GM19438 (cell line): ENCODE measurements at regions not wholly inside any gene's neighbourhood (a gene's known extent, or its start where the extent isn't known, plus 50 kb on each side); places are given as distances from the start of the nearest gene placed in this dataset.

Experiments used
- ATAC-seq: cut with Tn5 transposase; IDR thresholded peaks from one replicate; pipeline ENCODE4 v1.9.1; 2021; ENCODE audit warnings: low read depth; ENCODE audit not compliant: unreplicated experiment

GRCh38 chr2:88296247-88296646, 126.1 kb downstream of the THNSL2 start:
- ATAC-seq = no peak

DNA sequence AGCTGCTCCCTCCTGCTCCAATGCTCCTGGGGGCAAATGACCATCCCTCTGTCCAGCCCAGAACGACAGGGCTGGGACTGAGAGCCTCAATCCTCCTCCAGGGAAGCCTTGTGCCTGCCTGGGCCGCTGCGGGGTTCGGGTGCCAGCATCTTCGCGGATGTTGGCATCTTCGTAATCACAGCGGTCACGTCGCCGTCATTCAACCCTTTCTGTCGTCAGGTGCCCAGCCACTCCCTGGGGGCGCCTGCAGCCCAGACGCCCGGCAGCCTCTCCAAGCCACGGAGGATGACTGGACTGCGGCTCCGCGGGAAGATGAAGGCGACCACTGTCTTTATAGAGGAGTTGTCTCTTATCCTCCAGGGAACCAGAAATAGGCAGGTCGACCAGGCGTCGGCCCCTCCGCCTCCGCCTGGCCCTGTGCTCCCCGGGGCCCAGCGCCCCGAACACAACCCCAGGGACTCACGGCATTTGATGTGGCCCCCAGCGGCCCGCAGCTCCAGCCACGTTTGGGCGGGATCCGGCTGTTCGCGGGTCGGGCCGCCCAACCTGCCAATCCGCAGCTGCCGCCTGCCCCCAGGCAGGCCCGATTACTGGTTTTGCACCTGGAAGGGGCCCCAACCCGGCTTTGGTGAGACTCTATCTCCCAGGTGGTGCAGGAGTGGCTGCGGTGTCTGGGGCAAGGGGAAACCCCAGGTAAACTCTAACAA, 113.9 kb downstream of the THNSL2 start:
- ATAC-seq = no peak

DNA sequence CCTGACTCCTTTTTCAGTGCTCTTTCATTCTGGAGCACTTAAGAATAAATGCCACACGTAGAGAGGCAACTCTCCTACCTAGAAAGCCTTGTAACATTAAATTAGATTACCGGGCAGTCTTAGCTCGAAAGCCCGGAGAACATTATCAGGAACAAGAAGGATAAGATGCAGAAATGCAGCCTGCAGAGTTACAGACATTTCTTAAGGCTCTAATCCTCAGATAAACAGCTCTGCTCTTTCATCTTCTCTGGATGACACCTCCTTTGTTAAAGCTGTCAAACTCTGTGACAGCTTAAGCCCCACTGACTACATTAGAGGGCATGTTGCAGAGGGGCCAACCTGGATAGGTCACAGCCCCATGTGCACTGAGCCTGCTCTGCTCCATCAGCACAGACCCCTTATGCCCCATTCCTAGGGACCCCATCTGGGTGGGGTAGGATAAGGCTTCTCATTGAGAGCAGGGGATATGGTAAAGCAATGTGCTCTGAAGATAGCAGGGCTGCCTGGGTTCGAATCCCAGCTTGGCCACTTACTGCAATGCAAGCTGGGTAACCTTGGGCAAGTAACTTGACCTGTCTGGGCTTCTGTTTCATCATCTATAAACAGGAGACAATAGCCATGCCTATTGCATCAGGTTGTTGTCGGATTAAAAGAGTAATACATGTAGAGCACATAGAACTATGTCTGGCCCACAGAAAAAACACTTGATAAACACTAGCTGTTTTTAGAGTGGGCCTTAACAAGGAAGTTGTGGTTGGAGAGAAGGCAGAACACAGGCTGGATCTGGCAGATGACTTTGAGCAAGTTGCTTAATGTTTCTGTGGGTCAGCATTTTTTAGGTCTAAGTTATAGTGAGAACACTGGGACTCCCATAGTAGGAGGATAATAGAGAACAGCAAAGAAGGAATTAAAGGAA, 111.4 kb downstream of the THNSL2 start:
- no peak for ATAC-seq

DNA sequence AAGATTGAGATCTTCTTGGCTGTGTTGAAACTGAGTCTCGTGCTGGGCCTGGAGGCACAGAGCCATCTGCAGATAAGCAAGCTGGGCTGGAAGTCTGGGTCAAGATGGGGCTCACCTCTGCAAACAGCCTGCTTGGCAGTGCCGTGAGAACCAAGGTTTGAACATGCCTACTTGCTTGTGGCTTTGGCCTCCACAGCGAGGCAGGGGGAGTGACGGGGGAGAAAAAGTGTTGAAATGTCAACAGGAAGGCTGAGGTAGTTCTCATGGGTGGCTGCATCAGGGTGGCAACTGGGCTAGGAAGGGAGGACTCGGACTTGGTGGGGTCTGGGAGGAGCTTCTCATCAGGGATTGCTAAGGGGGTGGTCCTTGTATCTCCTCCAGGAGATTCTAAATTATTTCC, 99.7 kb downstream of the THNSL2 start:
- ATAC-seq = no peak

GRCh38 chr2:88265352-88266303, 95.5 kb downstream of the THNSL2 start:
- no peak for ATAC-seq

DNA sequence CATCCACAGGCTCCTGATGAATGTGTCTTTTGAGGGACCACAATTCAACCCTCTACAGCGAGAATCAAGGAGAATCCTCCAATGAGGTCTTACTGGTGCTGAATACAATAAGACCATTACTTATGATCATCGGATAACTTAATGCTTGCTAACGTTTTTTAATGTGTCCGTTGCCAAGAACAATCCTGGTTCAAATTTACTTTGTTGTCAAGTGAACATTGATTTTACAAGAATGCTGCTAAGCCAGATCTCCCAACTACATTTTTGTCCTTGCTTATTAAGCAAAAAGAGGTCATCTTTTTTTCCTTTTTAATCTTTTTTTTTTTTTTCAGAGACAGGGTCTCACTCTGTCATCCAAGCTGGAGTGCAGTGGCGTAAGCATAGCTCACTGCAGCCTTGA, 93.7 kb downstream of the THNSL2 start:
- no peak for ATAC-seq

DNA sequence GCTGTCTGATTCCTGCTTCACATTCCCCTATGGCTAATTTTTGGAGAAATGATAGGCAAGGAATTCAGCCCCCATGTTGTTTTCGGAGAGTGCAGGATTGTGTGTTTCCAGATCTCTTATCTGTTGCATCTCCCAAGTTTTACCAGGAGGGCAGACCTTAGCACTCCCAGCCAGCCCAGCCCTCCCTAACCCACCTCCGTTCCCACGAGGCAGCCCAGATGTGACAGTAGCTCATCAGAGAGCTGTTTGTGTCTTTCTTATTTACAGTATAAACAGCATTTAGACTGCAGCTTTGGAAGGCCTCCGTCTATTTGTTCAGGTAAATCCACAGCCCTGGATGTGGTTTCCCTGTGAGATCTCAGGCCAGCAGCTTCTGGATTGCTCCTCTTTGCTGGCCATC, 91.6 kb downstream of the THNSL2 start:
- ATAC-seq = no peak

DNA sequence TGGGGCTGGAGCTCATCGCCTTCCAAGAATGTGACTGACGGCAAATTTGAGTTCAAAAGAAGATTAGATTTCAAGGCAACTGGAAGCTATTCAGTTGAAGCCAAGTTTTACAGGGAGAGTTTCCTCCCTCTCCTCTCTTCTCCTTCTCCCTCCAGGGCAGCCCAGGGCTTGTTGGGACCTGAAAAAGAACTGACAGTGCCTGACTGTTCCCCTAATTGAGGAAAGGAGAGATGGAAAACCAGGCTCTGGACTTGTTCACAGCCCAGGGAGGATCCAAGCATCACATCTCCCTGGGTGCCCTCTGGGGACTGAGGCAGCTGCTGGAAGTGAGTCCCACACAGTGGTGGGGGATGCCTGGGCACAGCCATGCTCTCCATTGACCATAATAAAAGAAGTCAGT, 88.1 kb downstream of the THNSL2 start:
- no peak for ATAC-seq

DNA sequence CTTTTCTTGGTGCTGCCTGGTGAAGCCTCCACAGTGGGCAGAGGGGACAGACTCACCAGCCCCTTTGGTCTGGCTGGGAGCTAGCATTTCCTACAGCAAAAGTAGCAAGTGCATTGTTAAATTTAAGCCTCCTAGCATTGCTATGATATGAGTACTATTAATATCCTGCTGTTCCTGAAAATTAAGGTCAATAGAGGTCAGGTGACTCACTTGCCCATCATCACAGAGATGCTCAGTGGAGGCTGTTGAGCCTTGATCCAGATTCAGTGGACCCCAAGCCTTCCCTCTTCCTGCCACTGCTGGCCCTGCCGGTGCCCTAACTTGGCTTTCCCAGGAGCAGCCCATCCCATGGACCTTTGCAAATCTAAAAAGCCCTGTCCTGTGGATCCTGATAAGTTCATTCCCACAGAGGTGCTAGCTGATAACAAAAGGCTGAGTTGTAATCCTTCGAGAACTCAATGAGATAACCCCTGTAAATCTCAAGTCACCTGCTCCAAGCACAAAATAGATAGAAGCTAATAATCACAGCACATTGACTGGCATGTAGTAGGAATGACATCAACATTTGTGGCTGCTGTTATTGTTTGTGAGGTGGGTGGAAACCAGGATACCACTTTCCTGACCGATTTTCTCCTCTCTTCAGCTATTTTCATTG, 84.4 kb downstream of the THNSL2 start:
- ATAC-seq = no peak

- ATAC-seq = no peak
Observed at GRCh38 chr2:88253997-88254396, 83.9 kb downstream of the THNSL2 start.

DNA sequence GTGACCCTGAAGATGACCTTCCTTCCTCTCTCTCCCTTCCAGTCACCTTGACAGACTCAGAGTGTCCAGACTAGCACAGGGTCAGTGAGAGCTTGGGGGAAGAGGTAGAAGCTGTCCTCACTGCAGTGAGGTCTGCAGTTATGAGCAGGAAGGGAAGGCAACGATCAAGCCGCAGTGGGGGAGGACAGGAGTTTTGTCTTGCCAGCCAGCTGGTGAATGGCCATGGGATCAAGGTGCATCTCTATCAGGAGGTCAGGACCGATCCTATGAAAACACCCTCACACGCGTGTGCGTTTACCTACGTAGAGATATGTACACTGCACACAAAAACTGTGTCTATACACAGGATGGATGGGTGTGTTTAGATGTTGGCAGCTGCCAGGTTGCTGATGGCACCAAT, 83.2 kb downstream of the THNSL2 start:
- no peak for ATAC-seq

DNA sequence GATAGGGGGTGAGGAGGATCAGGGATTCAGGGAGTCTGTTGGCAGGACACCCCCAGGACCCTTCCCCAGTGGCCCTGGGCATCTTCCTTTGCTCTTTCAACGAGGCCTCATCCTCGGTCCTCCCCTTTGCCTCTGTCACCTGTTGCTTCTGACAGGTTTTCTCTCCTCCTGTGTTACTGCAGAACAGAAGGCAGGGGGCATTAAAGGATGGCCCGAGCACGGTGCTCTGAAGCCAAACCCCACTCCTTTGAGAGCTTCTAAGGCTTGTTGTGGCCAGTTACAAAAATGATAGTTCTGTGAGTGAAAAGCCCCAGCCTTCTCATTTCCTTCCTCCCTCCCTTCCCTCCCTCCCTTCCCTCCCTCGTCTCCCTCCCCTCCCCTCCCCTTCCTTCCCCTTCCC, 82.5 kb downstream of the THNSL2 start:
- no peak for ATAC-seq

- no peak for ATAC-seq
Observed at GRCh38 chr2:88252111-88252510, 82.0 kb downstream of the THNSL2 start.

- ATAC-seq = no peak
Observed at GRCh38 chr2:88250404-88250803, 80.3 kb downstream of the THNSL2 start.

DNA sequence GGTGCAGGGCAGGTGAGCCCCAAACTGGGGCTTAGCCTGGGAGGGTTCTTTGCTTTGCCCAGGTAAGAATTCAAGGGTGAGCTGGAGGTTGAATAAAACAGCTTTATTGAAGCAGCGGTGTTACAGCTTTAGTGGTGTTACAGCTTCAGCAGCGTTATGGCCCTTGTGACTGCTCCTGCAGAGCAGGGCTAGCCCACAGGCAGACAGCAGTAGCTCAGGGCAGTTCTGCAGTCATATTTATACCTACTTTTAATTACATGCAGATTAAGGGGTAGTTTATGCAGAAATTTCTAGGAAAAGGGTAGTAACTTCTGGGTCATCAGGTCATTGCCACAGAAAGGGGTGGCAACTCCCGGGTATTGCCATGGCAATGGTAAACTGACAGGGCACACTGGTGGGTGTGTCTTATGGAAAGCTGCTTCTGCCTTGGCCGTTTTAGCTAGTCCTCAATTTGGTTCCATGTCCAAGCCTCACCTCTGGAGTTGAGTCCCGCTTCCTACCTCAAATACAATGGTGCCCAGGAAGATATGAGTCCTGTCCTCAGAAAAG, 78.2 kb downstream of the THNSL2 start:
- no peak for ATAC-seq

- ATAC-seq = no peak
Observed at GRCh38 chr2:88247531-88247930, 77.4 kb downstream of the THNSL2 start.

GRCh38 chr2:88245109-88245508, 75.0 kb downstream of the THNSL2 start:
- ATAC-seq = no peak

GRCh38 chr2:88239781-88240180, 69.6 kb downstream of the THNSL2 start:
- no peak for ATAC-seq

- ATAC-seq = no peak
Observed at GRCh38 chr2:88236666-88237065, 66.5 kb downstream of the THNSL2 start.
